Activated gamma-delta T cell treated with Interleukin-2 at 50 U/mL for 16 hours (primary cell): ENCODE measurements at regions not wholly inside any gene's neighbourhood (a gene's known extent, or its start where the extent isn't known, plus 50 kb on each side); places are given as distances from the start of the nearest gene placed in this dataset.

ENCODE experiments used
- DNase-seq: peaks from one replicate; pipeline ENCODE4 v3.0.0-alpha.2; 2020

GRCh38 chr3:72698154-72698917, 149.9 kb downstream of the SHQ1 start:
- DNase-seq, result no peak

- no peak for DNase-seq
Observed at GRCh38 chr3:72697717-72698116, 150.5 kb downstream of the SHQ1 start.

GRCh38 chr3:72696815-72697214, 151.4 kb downstream of the SHQ1 start:
- no peak for DNase-seq

- DNase-seq, result no peak
Observed at GRCh38 chr3:72694398-72694797, 153.8 kb downstream of the SHQ1 start.

- DNase-seq, result no peak
Observed at GRCh38 chr3:72692990-72693389, 155.3 kb downstream of the SHQ1 start.

GRCh38 chr3:72690629-72691028, 157.6 kb downstream of the SHQ1 start:
- DNase-seq, result no peak

GRCh38 chr3:72682936-72683452, 165.3 kb downstream of the SHQ1 start:
- DNase-seq, result no peak

- DNase-seq, result no peak
Observed at GRCh38 chr3:72681598-72681997, 166.6 kb downstream of the SHQ1 start.

- DNase-seq, result no peak
Observed at GRCh38 chr3:72680766-72681165, 167.5 kb downstream of the SHQ1 start.

GRCh38 chr3:72679540-72680198, 168.6 kb downstream of the SHQ1 start:
- DNase-seq, result no peak

- no peak for DNase-seq
Observed at GRCh38 chr3:72678867-72679266, 169.4 kb downstream of the SHQ1 start.

GRCh38 chr3:72678380-72678779, 169.9 kb downstream of the SHQ1 start:
- DNase-seq, result no peak

- no peak for DNase-seq
Observed at GRCh38 chr3:72675243-72675642, 173.0 kb downstream of the SHQ1 start.

GRCh38 chr3:72673011-72673771, 175.1 kb downstream of the SHQ1 start:
- DNase-seq, result no peak

- DNase-seq, result no peak
Observed at GRCh38 chr3:72669224-72669623, 179.0 kb downstream of the SHQ1 start.

GRCh38 chr3:72666447-72666755, 181.8 kb downstream of the SHQ1 start:
- DNase-seq, result no peak

- DNase-seq, result peak; percentile 49
Observed at GRCh38 chr3:72665701-72666446, 182.4 kb downstream of the SHQ1 start.

- no peak for DNase-seq
Observed at GRCh38 chr3:72665103-72665502, 183.1 kb downstream of the SHQ1 start.

GRCh38 chr3:72664184-72664975, 183.9 kb downstream of the SHQ1 start:
- DNase-seq, result no peak

GRCh38 chr3:72663429-72663828, 184.8 kb downstream of the SHQ1 start:
- DNase-seq, result no peak

GRCh38 chr3:72661115-72661457, 187.2 kb downstream of the SHQ1 start:
- DNase-seq, result no peak
